ACHN (cell line): ENCODE measurements at regions not wholly inside any gene's neighbourhood (a gene's known extent, or its start where the extent isn't known, plus 50 kb on each side); places are given as distances from the start of the nearest gene placed in this dataset.

ENCODE experiments used
- DNase-seq: peaks from one replicate; pipeline ENCODE4 v3.0.0-alpha.2; 2015
- in situ Hi-C: cut with HindIII; loops from 2 replicates; pipeline ENCODE4 v1.10.0; 2017; ENCODE audit warnings: low sequenced_read_pairs, low pct_ligation_motif_present, low pct_unique_long_range_greater_than_20kb

GRCh38 chr15:93244696-93245660, 156.0 kb upstream of the RGMA start:
- DNase-seq, result no peak
- in situ Hi-C loops, result no loop called here

- in situ Hi-C loops, result no loop called here
- DNase-seq, result no peak
Measured at GRCh38 chr15:93243573-93243972, 154.6 kb upstream of the RGMA start.

DNA sequence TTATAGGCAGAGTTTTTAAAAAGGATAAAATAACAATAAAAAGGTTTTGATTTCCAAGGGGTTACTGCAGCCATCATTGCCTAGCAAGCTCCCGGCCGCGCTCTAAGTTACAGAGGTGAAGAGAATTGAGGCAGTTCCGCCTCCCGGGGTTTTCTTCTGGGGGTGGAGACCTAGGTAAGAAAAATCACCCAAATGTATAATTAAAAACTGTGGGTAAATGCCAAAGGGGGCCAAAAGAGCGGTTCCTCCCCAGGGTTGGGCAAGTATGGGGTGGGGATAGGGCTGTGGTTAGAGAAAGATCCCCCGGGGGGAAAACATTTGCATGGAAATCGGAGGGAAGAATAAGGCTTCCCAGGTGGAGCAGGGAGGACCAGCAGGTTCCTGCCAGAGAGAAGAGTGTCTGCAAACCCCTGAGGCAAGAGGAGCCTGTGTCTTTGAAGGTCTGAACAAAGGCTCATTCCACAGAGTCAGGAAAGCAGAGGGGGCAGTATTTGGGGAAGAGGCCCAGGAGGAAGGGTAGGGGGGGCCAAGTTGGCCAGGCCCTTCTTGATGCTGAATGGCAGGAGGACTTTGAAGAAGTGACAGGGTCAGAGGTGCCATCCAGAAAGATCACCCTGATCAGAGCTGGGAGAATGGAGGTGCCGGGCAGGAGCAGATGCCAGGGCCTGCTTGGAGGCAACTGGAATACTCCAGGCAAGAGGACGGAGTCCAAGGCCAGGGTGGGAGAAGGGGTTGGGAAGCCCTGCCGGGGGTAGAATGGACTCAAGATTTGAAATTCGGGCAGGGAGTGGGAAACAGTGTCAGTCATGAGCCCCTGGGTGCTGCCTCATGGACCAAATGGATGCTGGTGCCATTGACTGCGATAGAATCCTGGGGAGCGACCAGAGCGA, 152.9 kb upstream of the RGMA start:
- in situ Hi-C loops, result no loop called here
- no peak for DNase-seq

DNA sequence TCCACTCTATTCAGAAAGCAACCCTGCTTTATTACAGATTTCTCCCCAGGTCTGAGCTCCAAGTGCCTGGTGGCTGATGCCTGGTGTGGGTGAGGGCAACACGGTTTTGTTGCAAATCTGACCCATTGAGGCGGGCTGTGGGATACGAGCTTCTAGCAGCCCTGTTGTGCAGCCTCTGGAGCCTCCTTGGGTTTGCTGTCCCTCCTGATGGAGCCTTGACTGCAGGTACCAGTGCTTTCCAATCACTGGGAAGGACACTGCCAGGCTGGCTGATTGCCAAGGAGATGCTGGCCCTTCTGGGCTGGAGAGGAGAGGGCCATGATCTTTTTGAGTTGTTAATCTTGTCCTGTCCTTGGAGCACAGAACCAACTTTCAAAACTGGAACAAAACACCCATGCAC, 151.0 kb upstream of the RGMA start:
- in situ Hi-C loops, result no loop called here

GRCh38 chr15:93239591-93239990, 150.6 kb upstream of the RGMA start:
- DNase-seq, result no peak
- in situ Hi-C loops, result no loop called here

More for the DNA sequence above, 151.0 kb upstream of the RGMA start:
- no peak for DNase-seq

DNA sequence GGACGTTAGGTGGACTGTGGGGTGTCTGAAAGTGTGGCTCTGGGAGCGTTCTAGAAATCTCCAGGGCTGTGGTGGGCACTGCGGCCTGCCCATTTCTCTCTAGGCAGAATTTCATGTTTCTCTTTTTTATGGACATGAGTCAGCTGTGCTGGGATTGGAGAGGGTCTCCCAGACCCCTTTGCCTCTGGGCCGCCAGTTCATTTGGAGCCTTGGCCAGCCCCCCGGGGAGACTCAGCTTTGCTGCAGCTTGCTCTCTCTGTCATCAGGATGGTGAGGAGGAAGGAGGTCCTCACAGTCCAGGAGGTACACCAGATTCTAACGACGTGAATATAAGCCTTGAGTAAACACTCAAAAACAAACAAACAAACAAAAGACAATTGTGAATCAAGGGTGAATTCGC, 149.6 kb upstream of the RGMA start:
- no peak for DNase-seq
- in situ Hi-C loops, result no loop called here

- DNase-seq, result no peak
Measured at GRCh38 chr15:93235926-93236780, 147.1 kb upstream of the RGMA start.

GRCh38 chr15:93235269-93235668, 146.3 kb upstream of the RGMA start:
- in situ Hi-C loops, result no loop called here
- no peak for DNase-seq

More at GRCh38 chr15:93235926-93236780, 147.1 kb upstream of the RGMA start:
- in situ Hi-C loops, result no loop called here

DNA sequence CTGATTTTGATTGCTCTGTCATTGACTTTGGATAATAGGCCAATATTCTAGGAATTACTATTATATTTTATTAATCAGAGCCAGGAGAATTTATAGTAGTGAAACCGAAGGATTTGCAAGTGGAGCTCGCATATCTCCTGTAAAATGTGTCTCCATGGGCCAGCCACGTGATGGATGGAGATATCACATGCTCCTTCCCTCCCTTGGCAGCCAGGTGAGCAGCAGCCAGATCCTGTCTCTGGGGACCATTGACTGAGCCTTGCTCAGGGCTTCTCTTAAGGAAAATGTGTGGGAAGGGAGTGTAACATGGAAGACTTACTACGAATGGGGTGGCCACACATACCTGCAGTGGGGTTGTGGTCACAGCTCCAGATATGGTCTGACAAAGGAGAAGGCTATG, 144.7 kb upstream of the RGMA start:
- no peak for DNase-seq
- in situ Hi-C loops, result no loop called here

GRCh38 chr15:93232845-93233244, 143.8 kb upstream of the RGMA start:
- in situ Hi-C loops, result no loop called here

DNA sequence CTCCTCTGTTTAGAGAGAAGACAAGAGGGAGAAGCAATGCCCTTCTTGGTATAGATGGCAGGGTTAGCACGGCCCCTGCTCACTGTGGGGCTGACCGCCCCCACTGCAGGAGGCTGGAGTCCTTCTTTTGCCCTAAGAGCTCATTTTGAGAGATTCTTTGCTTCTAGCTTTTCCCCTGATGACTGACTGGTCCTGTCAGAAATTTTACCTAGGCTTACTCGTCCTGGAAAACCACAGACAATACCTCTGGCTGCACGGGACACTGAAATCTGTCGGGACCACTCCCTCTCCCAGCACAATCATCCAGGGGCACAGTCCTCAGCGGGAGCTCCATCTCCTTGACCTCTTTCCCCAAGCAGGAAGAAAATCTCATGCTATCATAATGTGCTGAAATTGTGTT, 143.0 kb upstream of the RGMA start:
- in situ Hi-C loops, result no loop called here
- no peak for DNase-seq

More at GRCh38 chr15:93232845-93233244, 143.8 kb upstream of the RGMA start:
- no peak for DNase-seq

DNA sequence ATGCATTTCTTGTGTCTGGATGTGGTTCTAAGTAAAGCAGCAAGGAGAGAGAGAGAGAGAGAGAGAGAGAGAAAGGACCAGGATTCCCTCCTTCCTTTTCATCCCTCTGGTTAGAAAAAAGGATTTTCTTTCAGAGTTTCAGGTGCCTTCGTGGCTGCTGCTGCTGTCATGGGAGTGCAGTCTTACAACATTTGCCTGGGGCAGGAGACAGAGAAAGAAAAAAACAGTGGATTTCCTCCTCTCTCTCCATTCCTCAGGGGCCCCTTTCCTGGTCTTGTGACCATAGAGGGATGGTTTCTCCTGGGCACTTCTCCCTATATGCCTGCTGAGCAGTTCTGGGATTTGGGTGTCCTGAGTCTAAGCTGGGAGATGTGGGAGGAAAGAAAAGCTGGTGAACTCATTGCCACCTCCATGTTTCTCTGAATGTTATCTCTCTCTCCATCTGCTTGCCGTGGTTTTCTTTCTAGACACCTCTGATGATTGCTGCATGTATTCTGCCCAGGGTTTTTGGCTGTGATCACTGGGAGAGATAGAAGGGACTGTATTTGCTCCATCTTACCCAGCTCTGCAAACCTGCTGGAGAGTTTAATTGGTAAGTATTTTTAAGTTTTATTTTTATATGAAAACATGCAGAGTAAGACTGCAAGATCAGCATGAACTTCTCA, 142.4 kb upstream of the RGMA start:
- in situ Hi-C loops, result no loop called here
- DNase-seq, result no peak

GRCh38 chr15:93228546-93228945, 139.5 kb upstream of the RGMA start:
- in situ Hi-C loops, result no loop called here
- DNase-seq, result no peak

DNA sequence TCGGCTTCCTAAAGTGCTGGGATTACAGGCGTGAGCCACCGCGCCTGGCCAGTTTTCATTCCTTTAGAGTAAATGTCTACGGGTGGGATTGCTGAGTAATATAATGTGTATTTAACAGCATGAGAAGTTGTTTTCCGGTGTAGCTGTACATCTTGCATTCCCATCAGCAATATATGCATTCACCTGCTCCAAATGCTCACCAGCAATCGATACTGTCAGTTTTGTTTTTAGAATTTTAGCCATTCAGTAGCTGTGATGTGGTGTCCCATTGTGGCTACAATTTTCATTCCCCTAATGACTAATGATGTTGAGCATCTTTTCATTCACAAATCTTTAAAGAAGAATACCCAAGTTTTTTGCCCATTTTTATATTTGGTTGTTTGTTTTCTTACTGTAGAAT, 134.8 kb upstream of the RGMA start:
- no peak for DNase-seq
- in situ Hi-C loops, result no loop called here

GRCh38 chr15:93221759-93222158, 132.7 kb upstream of the RGMA start:
- in situ Hi-C loops, result no loop called here
- no peak for DNase-seq

GRCh38 chr15:93219859-93220420, 130.9 kb upstream of the RGMA start:
- in situ Hi-C loops, result no loop called here
- DNase-seq, result no peak

- in situ Hi-C loops, result no loop called here
- no peak for DNase-seq
Measured at GRCh38 chr15:93217343-93217742, 128.3 kb upstream of the RGMA start.

GRCh38 chr15:93214106-93214505, 125.1 kb upstream of the RGMA start:
- in situ Hi-C loops, result no loop called here

More at GRCh38 chr15:93214106-93214505, 125.1 kb upstream of the RGMA start:
- DNase-seq, result no peak
